ENCODE measurements at regions not wholly inside any gene's neighbourhood (a gene's known extent, or its start where the extent isn't known, plus 50 kb on each side); places are given as distances from the start of the nearest gene placed in this dataset.
"Not testable (repeated sequence)": the region's sequence is repeated elsewhere in the genome, so short reads cannot be mapped to it uniquely, and the experiment has no call there.

DNA sequence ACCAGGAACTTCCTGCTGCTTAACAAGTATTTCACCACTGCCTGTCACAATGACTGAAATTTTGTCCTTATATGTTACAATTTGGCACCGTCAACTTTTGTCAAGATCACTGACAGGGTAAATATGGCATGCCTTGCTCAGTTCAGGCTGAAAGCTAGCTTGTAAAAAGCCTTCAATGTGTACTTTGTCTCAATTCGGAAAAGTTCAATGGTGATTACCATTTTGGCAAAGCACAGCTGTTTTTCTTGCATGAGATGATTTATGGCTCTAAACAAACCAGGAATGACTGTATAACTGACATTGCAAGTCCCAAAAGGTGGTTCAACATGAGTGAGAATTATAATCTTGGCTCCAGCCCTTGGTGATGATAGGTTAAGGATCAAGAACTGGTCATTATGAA lies 1255.2 kb downstream of the CNTNAP5 start:
- H3K9me3 Mint-ChIP-seq, result peaks cover 11% of the 10 kb centered on the region
- intact Hi-C loops (cut with micrococcal nuclease), result no loop called here
- H3K27me3 Mint-ChIP-seq, result no peaks in the 10 kb centered on the region
- H3K36me3 Mint-ChIP-seq (ENCODE audit: low read depth), result no peaks in the 10 kb centered on the region
- H3K4me3 Mint-ChIP-seq, result no peak overlapping the region
- no peaks in the 10 kb centered on the region for H3K4me1 Mint-ChIP-seq (ENCODE audit: low read depth)
- no peak overlapping the region for H3K27ac Mint-ChIP-seq

DNA sequence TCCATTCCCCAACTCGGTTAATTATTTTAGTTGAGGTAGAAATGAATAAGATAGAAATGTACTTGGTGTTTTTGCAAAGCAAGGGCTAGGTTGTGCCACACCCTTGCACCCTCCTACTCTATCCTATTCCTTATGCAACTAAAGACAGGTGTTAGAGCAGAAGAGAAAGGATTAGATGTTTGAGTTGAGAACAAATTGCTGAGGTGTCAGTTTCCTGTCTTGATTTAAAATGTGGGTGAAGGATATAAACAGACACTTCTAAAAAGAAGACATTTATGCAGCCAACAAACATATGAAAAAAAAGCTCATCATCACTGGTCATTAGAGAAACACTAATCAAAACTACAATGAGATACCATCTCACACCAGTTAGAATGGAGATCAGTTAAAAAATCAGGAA lies 1256.2 kb downstream of the CNTNAP5 start:
- H3K36me3 Mint-ChIP-seq (ENCODE audit: low read depth), result no peaks in the 10 kb centered on the region
- no peak overlapping the region for H3K27ac Mint-ChIP-seq
- H3K9me3 Mint-ChIP-seq, result peaks cover 10% of the 10 kb centered on the region
- H3K27me3 Mint-ChIP-seq, result no peaks in the 10 kb centered on the region
- intact Hi-C loops (cut with micrococcal nuclease), result no loop called here
- H3K4me3 Mint-ChIP-seq, result no peak overlapping the region
- H3K4me1 Mint-ChIP-seq (ENCODE audit: low read depth), result no peaks in the 10 kb centered on the region

DNA sequence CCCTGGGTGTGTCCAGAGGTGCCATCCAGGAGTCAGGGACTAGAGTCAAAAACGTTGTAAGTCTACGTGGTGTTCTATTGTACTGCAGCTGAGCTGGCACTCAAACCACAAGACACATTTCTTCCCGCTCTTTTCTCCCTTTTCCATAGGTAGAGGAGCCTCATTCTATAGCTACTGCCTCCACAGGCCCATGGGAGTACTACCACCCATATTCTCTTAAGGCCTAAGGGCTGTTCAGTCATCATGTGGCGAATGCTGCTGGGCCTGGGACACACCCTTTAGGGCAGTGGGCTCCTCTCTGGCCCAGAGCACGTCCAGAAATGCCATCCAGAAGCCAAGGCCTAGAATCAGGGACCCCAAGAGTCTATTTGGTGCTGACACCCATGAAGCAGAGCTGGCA lies 1271.7 kb downstream of the CNTNAP5 start:
- H3K9me3 Mint-ChIP-seq, result peaks cover 22% of the 10 kb centered on the region
- no peak overlapping the region for H3K27ac Mint-ChIP-seq
- H3K4me1 Mint-ChIP-seq (ENCODE audit: low read depth), result no peaks in the 10 kb centered on the region
- no peaks in the 10 kb centered on the region for H3K27me3 Mint-ChIP-seq
- H3K36me3 Mint-ChIP-seq (ENCODE audit: low read depth), result no peaks in the 10 kb centered on the region
- intact Hi-C loops (cut with micrococcal nuclease), result no loop called here
- H3K4me3 Mint-ChIP-seq, result no peak overlapping the region

DNA sequence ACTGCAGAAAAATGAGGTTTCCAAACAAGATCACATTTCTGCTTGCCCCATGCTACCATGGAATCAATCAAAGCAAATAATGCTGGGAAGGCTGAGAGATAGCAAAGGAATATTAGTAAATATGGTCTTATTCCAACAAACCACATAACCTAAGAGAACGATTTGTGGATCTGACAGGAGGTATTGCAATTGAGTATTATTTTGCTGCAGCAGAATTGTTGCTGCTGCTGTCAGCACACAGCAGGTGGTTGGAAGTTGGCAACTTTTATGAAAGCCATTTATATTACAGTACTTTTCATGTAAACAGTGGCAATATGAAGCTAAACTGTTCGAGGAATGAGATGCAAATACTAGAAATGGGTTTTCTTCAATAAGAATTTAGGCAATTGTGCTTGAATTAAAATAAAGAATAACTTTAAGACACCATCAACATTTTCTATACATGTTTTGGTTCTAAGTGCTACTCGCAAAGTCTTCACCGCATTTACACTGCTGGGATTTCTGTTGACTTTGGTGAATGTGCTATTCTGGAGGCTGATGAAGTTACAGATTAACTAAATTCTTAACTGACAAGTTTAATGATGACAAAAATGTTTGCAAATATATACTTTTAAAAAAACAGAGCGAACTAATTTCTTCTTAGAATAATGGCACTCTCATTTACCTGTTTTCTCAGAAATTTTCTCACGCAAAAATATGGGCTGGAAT lies 1285.7 kb downstream of the CNTNAP5 start:
- H3K36me3 Mint-ChIP-seq (ENCODE audit: low read depth), result no peaks in the 10 kb centered on the region
- no peak overlapping the region for H3K27ac Mint-ChIP-seq
- no peaks in the 10 kb centered on the region for H3K4me1 Mint-ChIP-seq (ENCODE audit: low read depth)
- H3K4me3 Mint-ChIP-seq, result no peak overlapping the region
- no peaks in the 10 kb centered on the region for H3K27me3 Mint-ChIP-seq
- peaks cover 18% of the 10 kb centered on the region for H3K9me3 Mint-ChIP-seq
- intact Hi-C loops (cut with micrococcal nuclease), result no loop called here

DNA sequence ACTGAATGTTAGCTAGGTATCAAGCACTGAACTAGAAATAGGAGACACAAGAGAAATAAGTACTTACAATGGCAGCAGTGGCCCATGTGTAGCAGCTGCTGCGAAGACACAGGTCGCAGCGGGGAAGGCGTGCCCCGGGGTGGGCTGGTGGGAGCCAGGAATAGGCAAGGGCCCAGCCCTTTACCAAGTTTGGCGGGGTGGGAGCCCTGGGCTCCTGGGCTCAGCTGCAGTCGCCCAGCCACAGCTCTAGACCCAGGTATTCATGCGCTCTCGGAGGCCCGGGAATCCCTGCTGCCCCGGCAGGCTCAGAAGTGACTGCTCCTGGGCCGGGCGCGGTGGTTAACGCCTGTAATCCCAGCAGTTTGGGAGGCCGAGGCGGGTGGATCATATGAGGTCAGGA lies 1287.3 kb downstream of the CNTNAP5 start:
- peaks cover 10% of the 10 kb centered on the region for H3K9me3 Mint-ChIP-seq
- H3K36me3 Mint-ChIP-seq (ENCODE audit: low read depth), result no peaks in the 10 kb centered on the region
- no peaks in the 10 kb centered on the region for H3K4me1 Mint-ChIP-seq (ENCODE audit: low read depth)
- no peak overlapping the region for H3K27ac Mint-ChIP-seq
- no peak overlapping the region for H3K4me3 Mint-ChIP-seq
- intact Hi-C loops (cut with micrococcal nuclease), result no loop called here
- no peaks in the 10 kb centered on the region for H3K27me3 Mint-ChIP-seq

DNA sequence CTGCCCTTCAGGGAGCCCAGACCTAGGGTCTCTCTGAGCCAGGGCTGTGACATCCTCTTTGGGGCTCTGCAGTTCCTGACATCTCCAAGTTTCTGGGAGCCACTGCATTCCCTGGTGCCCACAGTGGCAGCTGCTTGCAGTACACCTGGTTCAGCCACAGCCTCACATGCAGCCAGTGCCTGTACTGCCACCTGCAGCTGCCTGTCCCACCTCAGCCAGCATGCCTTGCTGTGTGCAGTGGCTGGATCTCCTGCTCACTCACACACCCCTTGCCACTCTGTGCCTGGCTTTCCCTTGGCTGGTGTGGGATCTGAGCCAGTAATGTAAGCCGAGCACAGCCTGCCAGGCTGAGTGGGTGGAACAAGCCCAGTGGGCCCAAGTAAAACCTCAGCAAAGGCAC lies 1288.7 kb downstream of the CNTNAP5 start:
- Mint-ChIP-seq H3K9me3 (peaks cover 9% of the 10 kb centered on the region), H3K27ac (no peak overlapping the region), H3K36me3 (ENCODE audit: low read depth) (no peaks in the 10 kb centered on the region), H3K4me1 (ENCODE audit: low read depth) (no peaks in the 10 kb centered on the region), H3K4me3 (no peak overlapping the region), H3K27me3 (no peaks in the 10 kb centered on the region)
- intact Hi-C loops (cut with micrococcal nuclease), result no loop called here

DNA sequence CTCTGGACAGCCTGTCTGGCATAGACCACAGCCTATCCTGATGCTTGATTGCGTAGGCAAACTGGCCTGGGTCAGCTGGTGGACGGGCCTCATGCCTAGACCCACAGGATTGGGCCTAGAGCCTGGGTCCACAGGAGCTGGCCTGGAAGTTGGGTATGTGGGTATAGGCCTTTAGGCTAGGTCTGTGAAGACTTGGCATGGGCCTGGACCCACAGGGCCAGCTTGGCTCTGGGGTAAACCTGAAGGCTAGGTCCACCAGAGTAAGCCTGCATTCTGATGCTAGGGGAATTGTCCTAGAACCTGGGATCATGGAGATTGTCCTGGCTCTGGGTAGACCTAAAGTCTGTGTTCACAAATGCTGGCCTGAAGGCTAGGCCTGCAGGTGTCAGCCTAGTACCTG lies 1293.7 kb downstream of the CNTNAP5 start:
- intact Hi-C loops (cut with micrococcal nuclease), result no loop called here
- Mint-ChIP-seq H3K27ac (no peak overlapping the region), H3K9me3 (peaks cover 3% of the 10 kb centered on the region), H3K36me3 (ENCODE audit: low read depth) (no peaks in the 10 kb centered on the region), H3K4me3 (no peak overlapping the region), H3K27me3 (no peaks in the 10 kb centered on the region), H3K4me1 (ENCODE audit: low read depth) (no peaks in the 10 kb centered on the region)

DNA sequence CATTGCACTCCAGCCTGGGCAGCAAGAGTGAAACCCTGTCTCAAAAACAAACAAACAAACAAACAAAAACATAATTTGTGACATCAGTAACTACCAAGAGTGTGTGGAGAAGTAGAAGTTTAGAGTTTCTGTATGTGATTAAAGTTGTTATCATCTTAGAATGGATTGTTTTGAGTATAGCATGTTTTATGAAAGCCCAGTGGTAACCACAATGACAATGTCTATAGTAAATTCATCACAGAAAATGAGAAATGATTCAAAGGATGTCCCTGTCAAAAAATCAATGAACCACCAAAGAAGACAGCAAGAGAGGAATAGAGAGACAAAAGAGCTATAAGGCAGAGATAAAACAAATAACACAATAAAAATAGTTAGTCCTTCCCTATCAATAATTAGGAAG lies 1299.2 kb downstream of the CNTNAP5 start:
- Mint-ChIP-seq H3K9me3 (no peaks in the 10 kb centered on the region), H3K4me1 (ENCODE audit: low read depth) (no peaks in the 10 kb centered on the region), H3K27ac (no peak overlapping the region), H3K27me3 (no peaks in the 10 kb centered on the region), H3K36me3 (ENCODE audit: low read depth) (no peaks in the 10 kb centered on the region), H3K4me3 (no peak overlapping the region)
- intact Hi-C loops (cut with micrococcal nuclease), result no loop called here

DNA sequence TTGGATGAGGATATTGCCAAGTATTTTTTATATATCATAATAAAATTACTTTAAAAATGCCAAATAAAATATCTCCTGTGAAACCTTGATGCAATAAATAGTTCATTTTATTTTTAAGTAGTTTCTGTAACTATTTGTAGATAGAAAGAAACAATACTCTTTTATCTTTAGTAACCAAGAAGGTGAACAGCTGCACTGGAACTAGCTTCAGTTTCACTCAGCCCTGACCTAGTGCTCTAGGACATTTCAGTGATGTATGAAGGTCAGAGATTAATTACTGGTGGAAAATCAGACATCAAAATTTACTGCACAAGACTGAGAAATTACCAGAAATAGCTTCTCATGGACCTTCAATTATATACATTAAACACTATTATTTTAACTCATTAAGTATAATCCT lies 1305.0 kb downstream of the CNTNAP5 start:
- no peak overlapping the region for H3K4me3 Mint-ChIP-seq
- no peaks in the 10 kb centered on the region for H3K27me3 Mint-ChIP-seq
- no peaks in the 10 kb centered on the region for H3K4me1 Mint-ChIP-seq (ENCODE audit: low read depth)
- no peak overlapping the region for H3K27ac Mint-ChIP-seq
- H3K9me3 Mint-ChIP-seq, result peaks cover 17% of the 10 kb centered on the region
- intact Hi-C loops (cut with micrococcal nuclease), result no loop called here
- no peaks in the 10 kb centered on the region for H3K36me3 Mint-ChIP-seq (ENCODE audit: low read depth)

DNA sequence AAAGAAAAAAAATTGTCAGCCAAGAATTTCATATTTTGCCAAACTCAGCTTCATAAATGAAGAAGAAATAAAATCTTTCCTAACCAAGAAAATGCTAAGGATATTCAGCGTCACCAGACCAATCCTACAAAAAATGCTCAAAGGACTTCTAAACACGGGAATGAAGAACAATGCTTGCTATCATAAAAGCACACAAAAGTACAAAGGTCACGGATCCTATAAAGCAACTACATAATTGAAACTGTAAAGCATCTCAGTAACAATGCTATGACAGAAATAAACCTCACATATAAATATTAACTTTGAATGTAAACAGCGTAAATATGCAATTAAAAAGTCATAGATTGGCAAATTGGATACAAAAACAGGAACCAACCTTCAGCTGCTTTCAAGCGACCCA lies 1314.6 kb upstream of the GYPC start:
- Mint-ChIP-seq H3K27me3 (no peaks in the 10 kb centered on the region), H3K9me3 (peaks cover 16% of the 10 kb centered on the region), H3K4me1 (ENCODE audit: low read depth) (no peaks in the 10 kb centered on the region), H3K36me3 (ENCODE audit: low read depth) (no peaks in the 10 kb centered on the region), H3K27ac (no peak overlapping the region), H3K4me3 (no peak overlapping the region)
- intact Hi-C loops (cut with micrococcal nuclease), result no loop called here

DNA sequence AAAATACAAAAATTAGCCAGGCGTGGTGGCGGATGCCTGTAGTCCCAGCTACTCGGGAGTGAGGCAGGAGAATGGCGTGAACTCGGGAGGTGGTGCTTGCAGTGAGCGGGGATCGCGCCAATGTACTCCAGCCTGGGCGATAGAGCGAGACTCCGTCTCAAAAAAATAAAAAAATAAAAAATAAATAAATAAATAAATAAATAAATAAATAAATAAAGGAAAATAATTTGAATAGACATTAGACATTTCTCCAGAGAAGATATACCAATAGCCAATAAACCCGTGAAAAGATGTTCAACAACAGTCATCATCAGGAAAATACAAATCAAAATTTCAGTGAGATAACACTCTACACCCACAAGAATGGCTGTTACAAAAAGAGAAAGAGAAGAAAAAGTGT lies 1302.4 kb upstream of the GYPC start:
- H3K27me3 Mint-ChIP-seq; H3K36me3 Mint-ChIP-seq (ENCODE audit: low read depth); H3K4me1 Mint-ChIP-seq (ENCODE audit: low read depth); H3K4me3 Mint-ChIP-seq; H3K27ac Mint-ChIP-seq; intact Hi-C loops (cut with micrococcal nuclease): not testable (repeated sequence)
- peaks cover 11% of the 10 kb centered on the region for H3K9me3 Mint-ChIP-seq

DNA sequence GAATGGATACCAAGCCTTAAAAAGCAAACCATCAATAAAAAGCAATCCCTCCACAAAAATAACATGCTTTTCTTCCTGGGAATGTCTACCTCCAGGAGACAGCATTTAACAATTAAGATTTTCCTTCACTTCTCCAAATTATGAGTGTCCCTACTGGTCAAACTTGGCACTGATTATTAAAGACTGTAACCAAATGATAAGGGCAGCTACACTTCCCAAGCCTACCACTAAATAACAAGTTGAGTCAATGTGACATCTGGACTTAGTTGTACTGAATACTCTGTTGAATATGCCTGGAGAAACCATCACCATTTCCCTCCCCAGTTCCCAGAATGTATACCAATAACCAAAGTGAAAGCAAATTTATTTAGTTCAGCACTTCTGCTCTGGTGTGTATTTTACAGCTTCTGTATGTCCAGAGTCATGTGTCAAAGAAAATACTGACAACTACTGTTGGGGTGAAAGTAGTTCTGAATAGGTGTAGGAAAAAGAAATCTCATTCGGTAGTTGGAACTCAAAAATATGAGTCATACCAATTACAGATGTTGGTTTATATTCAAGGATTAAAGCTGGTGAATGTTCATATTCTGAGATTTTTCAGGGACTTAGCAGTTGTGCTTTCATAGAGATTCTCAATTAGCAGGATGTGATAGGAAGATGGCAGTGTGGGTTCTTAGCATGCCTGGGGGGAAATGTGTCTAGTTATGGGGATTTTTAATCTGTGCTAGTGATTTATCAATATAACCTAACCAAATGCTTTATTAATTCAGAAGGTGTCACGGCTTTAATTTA lies 1291.6 kb upstream of the GYPC start:
- no peak overlapping the region for H3K27ac Mint-ChIP-seq
- H3K9me3 Mint-ChIP-seq, result peaks cover 29% of the 10 kb centered on the region
- H3K4me1 Mint-ChIP-seq (ENCODE audit: low read depth), result no peaks in the 10 kb centered on the region
- no peaks in the 10 kb centered on the region for H3K36me3 Mint-ChIP-seq (ENCODE audit: low read depth)
- H3K4me3 Mint-ChIP-seq, result no peak overlapping the region
- no peaks in the 10 kb centered on the region for H3K27me3 Mint-ChIP-seq
- intact Hi-C loops (cut with micrococcal nuclease), result no loop called here

DNA sequence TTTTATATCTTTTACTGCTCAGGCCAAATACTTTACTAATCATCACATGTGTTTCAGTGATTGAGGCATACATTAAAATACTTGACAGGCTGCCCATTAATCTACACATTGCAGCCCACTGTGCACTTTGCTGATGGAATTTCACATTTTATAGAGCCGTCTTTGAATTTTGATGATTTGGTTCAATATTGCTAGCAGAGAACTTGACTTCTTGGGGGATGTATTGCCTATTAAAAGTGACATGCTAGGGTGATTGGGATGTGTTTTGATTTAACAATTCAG lies 1291.0 kb upstream of the GYPC start:
- intact Hi-C loops (cut with micrococcal nuclease), result no loop called here

DNA sequence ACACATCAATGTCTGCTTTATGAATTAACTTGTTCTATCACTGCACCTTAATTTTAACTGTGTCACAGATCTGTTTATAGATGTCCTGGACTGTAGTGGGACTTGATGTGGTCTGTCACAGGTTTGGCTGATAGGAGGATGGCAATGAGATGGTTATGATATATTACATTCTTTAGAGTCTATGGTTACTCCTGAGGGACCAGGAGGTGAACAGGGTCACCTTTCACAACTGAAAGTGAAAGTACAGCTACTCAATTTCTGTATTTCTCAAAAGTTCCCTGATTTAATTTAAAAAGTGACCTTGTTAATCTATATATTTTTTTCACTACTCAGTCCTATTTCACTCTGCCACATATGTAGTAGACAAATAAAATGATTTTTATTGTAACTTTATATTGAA lies 1284.1 kb upstream of the GYPC start:
- peaks cover 8% of the 10 kb centered on the region for H3K9me3 Mint-ChIP-seq

More for the DNA sequence above, 1291.0 kb upstream of the GYPC start:
- peaks cover 24% of the 10 kb centered on the region for H3K9me3 Mint-ChIP-seq
- no peaks in the 10 kb centered on the region for H3K36me3 Mint-ChIP-seq (ENCODE audit: low read depth)
- H3K4me3 Mint-ChIP-seq, result no peak overlapping the region
- H3K27me3 Mint-ChIP-seq, result no peaks in the 10 kb centered on the region
- H3K27ac Mint-ChIP-seq, result no peak overlapping the region
- no peaks in the 10 kb centered on the region for H3K4me1 Mint-ChIP-seq (ENCODE audit: low read depth)

DNA sequence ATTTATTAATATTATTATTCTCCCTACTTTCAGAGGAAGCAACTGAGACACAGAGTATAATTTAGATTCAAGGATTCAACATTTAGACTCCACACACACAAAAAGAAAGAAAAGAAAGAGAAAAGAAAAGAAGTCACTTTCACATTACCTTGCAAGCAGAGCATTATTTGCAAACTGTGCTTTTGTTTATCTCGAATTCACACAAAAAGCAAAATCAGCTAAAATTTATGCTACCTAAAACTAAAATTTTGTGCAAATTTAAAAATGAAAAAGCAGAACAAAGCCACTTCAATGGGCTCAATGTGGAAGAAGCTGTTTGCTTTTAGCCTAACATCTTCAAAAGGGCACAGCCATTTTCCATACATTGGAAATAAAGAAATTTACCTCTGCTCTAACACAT lies 1282.7 kb upstream of the GYPC start:
- Mint-ChIP-seq H3K27me3 (no peaks in the 10 kb centered on the region), H3K4me3 (no peak overlapping the region), H3K4me1 (ENCODE audit: low read depth) (no peaks in the 10 kb centered on the region), H3K36me3 (ENCODE audit: low read depth) (no peaks in the 10 kb centered on the region), H3K27ac (no peak overlapping the region), H3K9me3 (no peaks in the 10 kb centered on the region)
- intact Hi-C loops (cut with micrococcal nuclease), result no loop called here

More for the DNA sequence above, 1284.1 kb upstream of the GYPC start:
- Mint-ChIP-seq H3K27ac (no peak overlapping the region), H3K36me3 (ENCODE audit: low read depth) (no peaks in the 10 kb centered on the region), H3K27me3 (no peaks in the 10 kb centered on the region), H3K4me1 (ENCODE audit: low read depth) (no peaks in the 10 kb centered on the region), H3K4me3 (no peak overlapping the region)
- intact Hi-C loops (cut with micrococcal nuclease), result no loop called here
